IPS DF 6.9 (cell line): ENCODE measurements at regions not wholly inside any gene's neighbourhood (a gene's known extent, or its start where the extent isn't known, plus 50 kb on each side); places are given as distances from the start of the nearest gene placed in this dataset.

Source experiments
- DNase-seq: peaks from one replicate; pipeline ENCODE4 v3.0.0-alpha.2; 2013; ENCODE audit warnings: low read depth, low spot score
- H3K27ac ChIP-seq: one replicate; pipeline ENCODE4 v1.5.1; 2013; ENCODE audit warnings: low read length, control low read depth
- H3K27me3 ChIP-seq: 2 replicates; pipeline ENCODE4 v1.6.1; 2013; ENCODE audit warnings: mild to moderate bottlenecking, low read length; ENCODE audit not compliant: control insufficient read depth, insufficient read depth
- H3K36me3 ChIP-seq: 2 replicates; pipeline ENCODE4 v1.6.1; 2013; ENCODE audit warnings: low read length; ENCODE audit not compliant: control insufficient read depth, insufficient read depth
- H3K4me1 ChIP-seq: 2 replicates; pipeline ENCODE4 v1.6.1; 2013; ENCODE audit warnings: low read length; ENCODE audit not compliant: control insufficient read depth, insufficient read depth
- H3K4me3 ChIP-seq: 2 replicates; pipeline ENCODE4 v1.5.1; 2013; ENCODE audit warnings: mild to moderate bottlenecking, low read length
- H3K9me3 ChIP-seq: 2 replicates; pipeline ENCODE4 v1.6.1; 2013; ENCODE audit warnings: low read length, inconsistent platforms; ENCODE audit not compliant: control insufficient read depth, insufficient read depth
- WGBS: extraction: QIAGEN DNeasy Blood & Tissue Kit; methylation state at CpG from one replicate; pipeline ENCODE4 v1.1.7; 2013; ENCODE audit warnings: mixed read lengths, missing lambda C conversion rate; ENCODE audit not compliant: insufficient read length, insufficient coverage; 5-methylcytosine and 5-hydroxymethylcytosine counted together

DNA sequence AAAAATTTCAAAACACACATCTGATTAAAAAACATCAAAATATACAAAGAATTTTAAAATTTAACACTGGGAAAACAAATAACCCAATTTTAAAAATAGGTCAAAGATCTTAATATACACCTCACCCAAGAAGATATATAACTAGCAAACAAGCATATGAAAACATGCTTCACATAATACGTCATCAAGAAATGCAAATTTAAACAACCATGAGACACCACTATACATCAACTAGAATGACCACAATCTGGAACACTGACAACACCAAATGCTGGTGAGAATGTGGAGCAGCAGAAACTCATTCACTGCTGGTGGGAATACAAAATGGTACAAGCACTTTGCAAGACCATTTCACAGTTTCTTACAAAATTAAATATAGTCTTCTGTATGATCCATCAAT is 498.4 kb downstream of the IPMK start:
- no peaks in the 10 kb centered on the region for H3K36me3 ChIP-seq
- no peaks in the 10 kb centered on the region for H3K27me3 ChIP-seq
- WGBS = no CpG with 5 or more reads among the region's 1 CpG
- no peaks in the 10 kb centered on the region for H3K9me3 ChIP-seq
- no peak overlapping the region for H3K4me3 ChIP-seq
- DNase-seq = no peak
- H3K27ac ChIP-seq = no peak overlapping the region
- H3K4me1 ChIP-seq = no peaks in the 10 kb centered on the region

DNA sequence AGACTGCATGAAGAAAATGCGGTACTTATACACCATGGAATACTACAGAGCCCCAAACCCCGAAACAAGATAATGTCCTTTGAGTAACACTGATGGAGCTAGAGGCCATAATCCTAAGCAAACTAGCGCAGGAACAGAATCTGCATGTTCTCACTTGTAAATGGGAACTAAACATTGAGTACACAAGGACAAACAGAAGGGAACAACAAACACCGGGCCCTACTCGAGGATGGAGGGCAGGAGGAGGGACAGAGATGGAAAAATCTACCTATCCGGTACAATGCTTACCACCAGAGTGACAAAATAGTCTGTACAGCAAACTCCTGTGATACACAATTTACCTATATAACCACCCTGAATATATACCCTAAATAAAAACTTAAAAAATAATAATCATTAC is 507.9 kb downstream of the IPMK start:
- Histone ChIP-seq H3K9me3 (no peaks in the 10 kb centered on the region), H3K4me3 (no peak overlapping the region), H3K27ac (no peak overlapping the region), H3K27me3 (no peaks in the 10 kb centered on the region), H3K4me1 (no peaks in the 10 kb centered on the region), H3K36me3 (no peaks in the 10 kb centered on the region)
- no peak for DNase-seq
- no CpG with 5 or more reads among the region's 6 CpGs for WGBS

DNA sequence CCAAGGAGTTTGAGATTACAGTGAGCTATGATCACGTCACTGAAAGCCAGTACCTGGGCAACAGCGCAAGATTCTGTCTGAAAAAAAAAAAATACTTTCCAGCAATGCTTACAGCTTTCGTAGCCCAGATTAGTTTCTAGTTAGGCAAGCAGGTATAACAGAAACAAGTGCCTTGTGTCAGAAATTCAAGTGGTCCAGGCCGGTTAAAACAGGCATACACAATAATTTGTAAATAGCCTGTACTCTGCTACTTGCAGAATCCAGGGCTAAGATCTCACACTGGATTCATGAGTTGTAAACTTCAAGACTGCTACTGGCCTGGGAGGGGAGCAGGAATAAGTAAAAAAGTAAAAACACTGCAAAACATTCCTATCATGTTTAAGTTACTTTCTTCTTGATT is 512.9 kb downstream of the IPMK start:
- H3K27ac ChIP-seq = no peak overlapping the region
- H3K4me1 ChIP-seq = no peaks in the 10 kb centered on the region
- WGBS = no CpG with 5 or more reads among the region's 4 CpGs
- no peak overlapping the region for H3K4me3 ChIP-seq
- no peak for DNase-seq
- no peaks in the 10 kb centered on the region for H3K27me3 ChIP-seq
- H3K9me3 ChIP-seq = no peaks in the 10 kb centered on the region
- H3K36me3 ChIP-seq = no peaks in the 10 kb centered on the region

DNA sequence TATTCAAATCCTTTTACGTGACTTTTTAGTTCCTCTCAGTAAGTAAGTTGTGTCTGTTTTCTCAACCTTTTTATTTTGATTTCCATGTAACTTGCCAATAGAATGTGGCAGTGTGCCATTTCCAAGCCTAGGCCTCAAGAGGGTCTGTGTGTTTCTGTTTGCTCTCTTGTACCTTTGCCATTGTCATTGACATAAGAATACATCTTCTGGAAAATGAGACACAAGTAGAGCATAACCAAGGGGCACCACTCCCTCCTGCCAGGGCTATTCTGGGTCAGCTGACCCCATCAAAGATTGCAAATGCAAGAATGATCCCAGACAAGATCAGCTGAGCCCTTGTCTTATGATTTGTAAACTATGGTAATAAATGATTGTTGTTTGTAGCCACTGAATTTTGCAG is 524.0 kb downstream of the IPMK start:
- Histone ChIP-seq H3K4me3 (no peak overlapping the region), H3K4me1 (no peaks in the 10 kb centered on the region), H3K9me3 (no peaks in the 10 kb centered on the region), H3K27ac (no peak overlapping the region), H3K36me3 (no peaks in the 10 kb centered on the region), H3K27me3 (no peaks in the 10 kb centered on the region)
- WGBS = no CpG with 5 or more reads among the region's 1 CpG
- no peak for DNase-seq

DNA sequence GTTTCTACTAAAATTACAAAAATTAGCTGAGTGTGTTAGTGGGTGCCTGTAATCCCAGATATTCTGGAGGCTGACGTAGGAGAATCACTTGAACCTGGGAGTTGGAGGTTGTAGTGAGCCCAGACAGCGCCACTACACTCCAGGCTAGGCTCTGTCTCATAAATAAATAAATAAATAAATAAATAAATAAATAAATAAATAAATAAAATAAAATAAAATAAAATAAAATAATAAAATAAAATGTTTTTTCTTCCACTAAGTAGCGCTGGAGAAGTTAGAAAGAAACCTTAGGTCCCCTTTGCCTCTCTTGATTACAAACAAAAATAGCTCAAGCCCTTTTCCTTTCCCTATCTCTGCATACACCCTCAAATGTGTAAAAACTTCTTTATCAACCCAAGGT is 525.9 kb downstream of the IPMK start:
- no peaks in the 10 kb centered on the region for H3K9me3 ChIP-seq
- DNase-seq = no peak
- no CpG with 5 or more reads among the region's 3 CpGs for WGBS
- no peaks in the 10 kb centered on the region for H3K36me3 ChIP-seq
- H3K4me3 ChIP-seq = no peak overlapping the region
- H3K27me3 ChIP-seq = no peaks in the 10 kb centered on the region
- no peaks in the 10 kb centered on the region for H3K4me1 ChIP-seq
- no peak overlapping the region for H3K27ac ChIP-seq

DNA sequence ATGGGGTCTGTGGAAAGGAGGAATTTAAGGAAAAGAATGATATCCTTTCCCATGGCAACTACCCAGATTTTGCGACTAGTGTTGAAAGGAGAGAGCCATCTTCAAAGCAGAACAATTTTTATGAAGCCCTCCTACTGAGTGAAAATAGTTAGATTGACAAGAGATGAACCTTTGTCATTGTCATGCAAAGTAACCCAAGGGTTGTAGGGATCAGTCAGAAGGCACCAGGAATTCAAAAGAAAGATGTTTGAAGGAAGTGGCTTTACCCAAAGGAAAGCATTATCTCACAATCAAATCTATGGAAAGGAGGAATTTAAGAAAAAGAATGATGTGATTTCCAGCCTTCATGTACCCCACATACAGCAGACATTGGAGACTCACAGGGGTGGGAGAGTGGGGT is 544.4 kb downstream of the IPMK start:
- no peak overlapping the region for H3K27ac ChIP-seq
- H3K4me1 ChIP-seq = no peaks in the 10 kb centered on the region
- no peak for DNase-seq
- H3K36me3 ChIP-seq = no peaks in the 10 kb centered on the region
- H3K27me3 ChIP-seq = no peaks in the 10 kb centered on the region
- no CpG with 5 or more reads among the region's 1 CpG for WGBS
- no peak overlapping the region for H3K4me3 ChIP-seq
- H3K9me3 ChIP-seq = no peaks in the 10 kb centered on the region

DNA sequence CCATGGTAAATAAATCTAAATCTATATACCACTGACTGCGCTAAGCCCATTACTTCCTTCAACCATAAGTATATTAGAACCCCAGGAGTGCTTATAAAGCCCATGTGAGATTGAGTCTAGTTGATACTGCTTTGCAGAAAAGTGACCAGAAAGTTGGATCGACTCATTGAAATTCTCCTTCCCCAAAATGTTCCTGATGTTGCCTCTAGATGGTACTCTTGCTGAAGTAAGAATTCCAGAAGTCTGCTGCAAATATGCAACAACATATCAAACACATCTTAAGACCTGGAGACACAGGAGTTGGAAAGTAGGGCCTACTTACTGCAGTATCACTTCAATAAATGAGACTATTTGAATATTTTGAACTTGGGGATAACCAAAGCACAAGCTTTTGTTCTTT is 550.8 kb downstream of the IPMK start:
- no peaks in the 10 kb centered on the region for H3K36me3 ChIP-seq
- H3K9me3 ChIP-seq = no peaks in the 10 kb centered on the region
- H3K27me3 ChIP-seq = no peaks in the 10 kb centered on the region
- no peak overlapping the region for H3K27ac ChIP-seq
- WGBS = no CpG with 5 or more reads among the region's 2 CpGs
- H3K4me3 ChIP-seq = no peak overlapping the region
- DNase-seq = no peak
- H3K4me1 ChIP-seq = no peaks in the 10 kb centered on the region

DNA sequence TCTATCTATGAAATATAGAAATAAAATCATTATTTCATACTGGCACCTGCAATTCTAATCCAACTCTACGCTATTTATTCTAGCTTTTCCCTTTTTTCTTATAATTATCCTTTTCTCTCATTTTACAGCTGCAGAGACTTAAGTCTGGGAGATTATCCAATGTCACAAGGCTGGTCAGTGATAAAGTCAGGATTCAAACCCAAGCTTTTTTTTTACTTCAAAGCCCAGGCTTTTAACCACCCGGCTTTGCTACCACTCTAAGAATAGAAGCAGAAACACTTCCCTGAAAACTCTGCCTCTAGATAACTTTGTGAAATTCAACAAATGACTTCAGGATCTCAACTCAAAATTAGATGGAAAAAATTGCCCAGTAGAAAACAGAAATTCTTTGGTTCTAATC is 552.5 kb downstream of the IPMK start:
- H3K36me3 ChIP-seq = no peaks in the 10 kb centered on the region
- no peaks in the 10 kb centered on the region for H3K27me3 ChIP-seq
- DNase-seq = no peak
- no peak overlapping the region for H3K27ac ChIP-seq
- no peak overlapping the region for H3K4me3 ChIP-seq
- no peaks in the 10 kb centered on the region for H3K4me1 ChIP-seq
- 100% methylated on average over 1 of the region's 2 CpGs for WGBS
- no peaks in the 10 kb centered on the region for H3K9me3 ChIP-seq

DNA sequence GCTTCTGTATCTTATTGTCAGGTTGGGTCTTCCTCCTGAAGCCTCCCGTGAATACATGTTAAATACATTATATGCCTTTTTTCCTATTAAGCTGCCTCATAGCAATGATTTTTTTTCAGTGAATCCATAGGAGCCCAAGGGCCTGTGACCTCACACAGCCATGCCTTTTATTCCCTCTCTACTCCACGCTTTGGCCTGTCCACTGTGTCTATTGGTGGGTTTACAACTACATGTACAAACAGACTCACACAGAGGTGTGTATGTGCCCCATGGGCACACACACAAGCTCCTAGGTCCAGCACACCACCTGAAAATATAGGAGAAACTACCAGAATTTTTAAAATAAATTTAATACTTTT is 560.4 kb downstream of the IPMK start:
- H3K9me3 ChIP-seq = no peaks in the 10 kb centered on the region
- WGBS = no CpG with 5 or more reads among the region's 2 CpGs
- peaks cover 1% of the 10 kb centered on the region; the same call in 1 of the 2 replicates for H3K4me1 ChIP-seq
- no peak overlapping the region for H3K4me3 ChIP-seq
- H3K36me3 ChIP-seq = no peaks in the 10 kb centered on the region
- H3K27ac ChIP-seq = no peak overlapping the region
- H3K27me3 ChIP-seq = no peaks in the 10 kb centered on the region
- DNase-seq = no peak

DNA sequence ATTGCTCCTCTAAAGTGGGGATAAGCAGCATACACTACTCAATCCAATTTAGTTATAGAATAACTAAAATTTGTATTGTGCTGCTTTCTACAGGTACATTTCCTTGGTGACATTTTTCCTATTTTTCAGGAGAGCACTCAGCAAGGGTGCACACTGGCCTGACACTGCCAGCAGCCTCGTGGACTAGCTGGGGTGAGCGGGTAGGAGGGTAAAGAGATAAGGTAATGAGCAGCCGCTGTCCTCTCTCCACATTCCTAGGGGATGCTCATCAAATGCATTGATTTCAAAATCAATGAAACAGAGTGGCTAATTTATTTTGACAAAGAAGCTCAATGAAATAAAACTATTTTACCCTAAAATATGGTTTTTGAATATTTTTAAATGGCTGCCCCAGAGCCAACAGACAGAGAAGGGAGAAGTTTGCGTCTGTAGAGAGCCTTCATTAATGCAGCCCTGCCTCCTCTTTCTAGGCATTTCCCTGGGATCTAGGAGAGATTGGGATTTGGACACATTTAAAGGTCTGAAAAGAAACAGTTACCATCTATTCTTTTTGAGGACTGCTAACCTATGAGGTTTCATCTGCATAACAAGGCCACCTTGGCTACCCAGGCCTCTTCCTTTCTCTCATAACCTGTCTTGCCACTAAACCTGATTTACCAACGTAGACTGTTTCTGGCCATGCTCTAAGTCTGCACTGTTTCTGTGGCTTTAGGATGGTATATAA is 561.0 kb downstream of the IPMK start:
- no peak overlapping the region for H3K4me3 ChIP-seq
- peaks cover 1% of the 10 kb centered on the region; the same call in 1 of the 2 replicates for H3K4me1 ChIP-seq
- no CpG with 5 or more reads among the region's 5 CpGs for WGBS
- H3K27ac ChIP-seq = no peak overlapping the region
- no peaks in the 10 kb centered on the region for H3K36me3 ChIP-seq
- no peaks in the 10 kb centered on the region for H3K9me3 ChIP-seq
- DNase-seq = no peak
- H3K27me3 ChIP-seq = no peaks in the 10 kb centered on the region

DNA sequence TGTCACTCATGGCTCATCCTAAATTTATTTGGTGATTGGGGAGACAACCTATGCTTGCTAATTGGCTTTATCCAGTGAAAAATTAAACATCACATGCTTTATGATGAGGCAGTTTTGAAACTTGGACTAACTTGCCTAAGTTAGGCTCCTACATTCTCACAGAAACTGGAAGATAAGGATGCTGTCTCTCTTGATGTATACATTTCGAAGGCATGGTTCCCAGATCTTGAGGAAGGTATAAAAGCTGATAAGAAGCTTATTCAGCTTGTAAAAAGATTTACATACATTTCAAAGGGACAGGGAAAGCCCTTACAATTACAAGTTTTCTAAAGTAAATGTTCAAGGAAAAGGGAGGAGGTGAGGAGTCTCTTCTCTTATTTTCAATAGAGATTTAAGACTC is 561.7 kb downstream of the IPMK start:
- no peak for DNase-seq
- WGBS = no CpG with 5 or more reads among the region's 1 CpG
- peaks cover 1% of the 10 kb centered on the region; the same call in 1 of the 2 replicates for H3K4me1 ChIP-seq
- no peak overlapping the region for H3K27ac ChIP-seq
- H3K9me3 ChIP-seq = no peaks in the 10 kb centered on the region
- no peak overlapping the region for H3K4me3 ChIP-seq
- no peaks in the 10 kb centered on the region for H3K27me3 ChIP-seq
- H3K36me3 ChIP-seq = no peaks in the 10 kb centered on the region
